Posterior cingulate gyrus (tissue), 11 donors: ENCODE measurements at regions not wholly inside any gene's neighbourhood (a gene's known extent, or its start where the extent isn't known, plus 50 kb on each side); places are given as distances from the start of the nearest gene placed in this dataset.

Experiments used
- DNase-seq, 10 donors: peaks; one replicate each; pipeline versions ENCODE4 v3.0.0 to v3.0.0-alpha.2; 2020 to 2021; ENCODE audit warnings: mixed read lengths in 3 of 10
- intact Hi-C: fragments of 100-400 bp; cut with DNase I; formaldehyde crosslinking; loops from one replicate; pipeline ENCODE4 v1.15.1; 2023

DNA sequence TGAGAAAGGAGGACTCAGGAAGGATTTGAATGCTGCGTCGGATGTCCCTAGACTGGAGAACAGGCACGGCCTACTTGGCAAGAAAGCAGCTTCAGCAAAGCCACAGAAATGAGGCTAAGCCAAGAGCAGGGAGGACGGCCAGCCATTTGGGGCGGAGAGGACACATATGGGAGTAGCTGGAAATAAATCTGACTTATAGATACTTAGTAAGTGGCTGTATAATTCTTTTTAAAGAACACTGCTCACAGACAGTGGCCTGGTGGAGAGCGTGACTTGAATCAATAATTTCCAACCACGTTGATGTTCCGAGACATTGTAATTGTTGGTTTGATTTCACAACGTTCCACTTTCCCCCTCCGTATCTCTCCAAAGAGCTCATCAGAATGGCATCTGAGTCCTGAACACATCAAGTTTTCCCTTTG lies 67.7 kb upstream of the JCAD start:
- peak in 1 of 10 donors; percentile 84 for DNase-seq
- intact Hi-C loops: no loop called here

DNA sequence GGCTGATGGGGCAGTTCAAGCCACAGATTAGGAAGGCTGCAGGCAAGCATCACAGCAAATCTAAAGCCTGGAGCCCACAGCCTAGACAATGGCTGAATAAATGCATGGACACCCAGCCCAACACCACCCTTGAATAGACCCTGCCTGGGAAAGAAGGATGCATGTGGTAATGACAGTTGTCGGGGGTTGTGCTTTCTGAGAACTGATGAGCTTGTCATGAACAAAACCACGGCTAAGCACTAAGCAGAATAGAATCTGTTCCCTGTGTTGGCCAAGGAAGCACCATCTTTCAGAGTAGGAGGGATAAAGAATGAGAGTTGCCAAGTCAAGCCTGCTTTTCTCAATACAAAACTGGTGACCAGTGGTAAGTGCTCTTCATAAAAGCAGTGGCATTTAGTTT lies 66.1 kb upstream of the JCAD start:
- no peak for DNase-seq
- intact Hi-C loops: no loop called here

DNA sequence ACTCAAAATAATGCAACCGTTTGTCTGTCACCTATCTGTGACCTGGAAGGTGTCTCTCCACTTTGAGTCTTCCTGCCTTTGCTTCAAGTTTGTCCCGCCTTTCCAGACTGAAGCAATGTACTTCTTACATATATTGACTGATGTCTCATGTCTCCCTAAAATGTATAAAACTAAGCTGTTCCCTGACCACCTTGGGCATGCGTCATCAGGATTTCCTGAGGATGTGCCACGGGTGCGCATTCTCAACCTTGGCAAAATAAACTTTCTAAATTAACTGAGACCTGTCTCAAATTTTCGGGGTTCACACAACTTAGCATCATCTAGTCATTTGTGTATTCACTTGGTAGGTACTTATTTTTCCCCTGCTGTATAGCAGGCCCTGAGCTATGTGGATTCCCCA lies 65.3 kb upstream of the JCAD start:
- no peak for DNase-seq
- intact Hi-C loops: no loop called here

DNA sequence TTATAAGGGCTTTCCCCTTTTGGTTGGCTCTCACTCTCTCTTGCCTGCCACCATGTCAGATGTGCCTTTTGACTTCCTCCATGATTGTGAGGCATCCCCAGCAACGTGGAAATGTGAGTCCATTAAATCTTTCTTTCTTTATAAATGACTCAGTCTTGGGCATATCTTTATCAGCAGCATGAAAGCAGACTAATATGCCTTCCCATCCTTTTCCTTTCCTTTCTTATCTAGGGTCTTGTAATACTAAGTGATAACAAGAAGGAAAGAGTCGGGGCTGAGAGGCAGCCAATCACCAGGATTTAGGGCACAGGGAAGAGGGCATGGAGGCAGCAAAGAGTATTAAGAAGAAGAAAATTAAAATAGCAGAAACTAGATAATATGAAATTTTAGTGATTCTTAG lies 62.0 kb upstream of the JCAD start:
- DNase-seq: no peak
- intact Hi-C loops: no loop called here

DNA sequence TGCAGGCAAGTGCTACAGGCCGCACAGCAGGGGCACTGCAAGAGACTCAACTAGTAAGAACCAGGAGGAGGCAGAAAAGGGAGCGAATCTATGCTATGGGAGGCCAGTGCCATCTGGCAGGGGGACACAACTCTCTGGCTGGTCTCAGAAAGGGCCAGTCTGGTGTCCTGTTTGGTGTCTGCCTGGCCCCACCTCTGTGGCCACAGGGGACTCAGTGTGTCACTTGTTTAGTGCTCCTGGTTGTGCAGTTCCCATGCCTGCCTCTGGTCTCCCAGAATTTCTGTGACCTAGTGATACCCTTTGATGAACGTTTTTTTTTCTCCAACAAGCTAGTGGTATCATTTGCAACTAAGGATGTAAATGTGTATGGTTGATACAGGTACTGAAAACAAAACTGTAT lies 59.2 kb upstream of the JCAD start:
- intact Hi-C loops: no loop called here
- no peak for DNase-seq

DNA sequence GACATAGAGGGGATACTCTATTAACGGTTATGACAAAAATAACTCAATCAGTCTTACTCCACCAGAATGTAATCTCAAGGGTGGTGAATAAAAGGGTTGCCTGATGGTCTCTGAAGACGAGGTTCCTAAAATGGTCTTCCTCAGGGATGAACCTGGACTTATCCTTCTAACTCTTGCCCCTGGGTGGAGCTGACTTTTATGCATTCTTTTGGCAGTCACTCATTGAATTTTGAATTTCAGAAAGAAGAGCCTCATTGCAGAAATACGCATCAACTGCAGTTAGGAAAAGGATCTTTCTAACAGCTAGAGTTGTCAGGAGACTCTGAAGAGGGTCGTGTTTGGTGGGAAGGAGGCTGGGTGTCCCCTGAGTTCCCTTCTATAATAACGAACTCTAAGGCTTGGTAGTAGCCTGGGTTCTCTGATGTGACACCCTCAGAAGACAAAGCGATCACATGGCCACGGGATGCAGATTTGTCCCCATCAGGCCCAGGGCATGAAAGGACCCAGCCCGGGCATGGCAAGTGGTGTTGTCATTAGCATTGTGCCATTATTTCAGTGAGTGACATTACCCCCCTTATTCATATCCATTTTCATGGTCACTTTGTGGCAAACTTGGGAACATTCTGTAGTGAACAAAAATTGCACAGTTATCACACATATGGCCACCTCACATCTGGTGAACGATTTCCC lies 58.6 kb upstream of the JCAD start:
- no peak for DNase-seq
- intact Hi-C loops: no loop called here

DNA sequence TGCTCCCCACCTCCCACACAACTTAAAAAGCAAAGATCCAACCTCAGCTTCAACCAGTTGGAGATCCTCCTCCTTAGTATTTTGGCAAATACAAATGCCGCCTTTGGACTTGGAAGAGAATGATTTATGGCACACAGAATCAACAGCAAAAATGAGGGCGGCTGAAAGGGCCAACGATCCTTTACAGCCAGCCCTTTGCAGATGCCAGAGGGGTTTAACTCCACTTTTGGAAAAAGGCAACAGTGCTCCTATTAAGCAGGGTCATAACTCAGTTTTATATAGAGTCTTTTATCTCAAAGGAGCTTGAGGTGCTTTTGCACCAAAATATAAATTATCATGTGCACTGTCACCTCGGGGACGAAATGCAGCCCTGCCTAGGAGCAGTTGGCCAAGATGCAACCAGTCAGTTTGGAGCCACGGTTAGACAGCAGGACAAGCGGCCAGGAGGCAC lies 56.7 kb upstream of the JCAD start:
- intact Hi-C loops: no loop called here
- no peak for DNase-seq

DNA sequence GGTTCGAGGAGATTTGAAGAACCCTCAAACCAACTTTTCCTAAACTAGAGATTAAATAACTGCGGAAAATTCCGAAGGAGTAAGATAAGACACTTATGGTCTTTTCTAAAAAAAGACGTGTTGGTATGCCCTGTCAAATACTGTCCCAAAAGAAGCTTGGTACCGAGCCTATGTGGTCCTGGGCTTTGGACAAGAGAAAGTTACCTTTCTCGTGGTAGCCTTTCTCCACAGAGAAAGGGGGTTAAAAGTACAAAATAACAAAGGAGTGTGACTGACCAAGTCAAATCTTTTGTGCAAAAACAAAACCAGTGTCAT lies 56.2 kb upstream of the JCAD start:
- no peak for DNase-seq
- intact Hi-C loops: no loop called here

DNA sequence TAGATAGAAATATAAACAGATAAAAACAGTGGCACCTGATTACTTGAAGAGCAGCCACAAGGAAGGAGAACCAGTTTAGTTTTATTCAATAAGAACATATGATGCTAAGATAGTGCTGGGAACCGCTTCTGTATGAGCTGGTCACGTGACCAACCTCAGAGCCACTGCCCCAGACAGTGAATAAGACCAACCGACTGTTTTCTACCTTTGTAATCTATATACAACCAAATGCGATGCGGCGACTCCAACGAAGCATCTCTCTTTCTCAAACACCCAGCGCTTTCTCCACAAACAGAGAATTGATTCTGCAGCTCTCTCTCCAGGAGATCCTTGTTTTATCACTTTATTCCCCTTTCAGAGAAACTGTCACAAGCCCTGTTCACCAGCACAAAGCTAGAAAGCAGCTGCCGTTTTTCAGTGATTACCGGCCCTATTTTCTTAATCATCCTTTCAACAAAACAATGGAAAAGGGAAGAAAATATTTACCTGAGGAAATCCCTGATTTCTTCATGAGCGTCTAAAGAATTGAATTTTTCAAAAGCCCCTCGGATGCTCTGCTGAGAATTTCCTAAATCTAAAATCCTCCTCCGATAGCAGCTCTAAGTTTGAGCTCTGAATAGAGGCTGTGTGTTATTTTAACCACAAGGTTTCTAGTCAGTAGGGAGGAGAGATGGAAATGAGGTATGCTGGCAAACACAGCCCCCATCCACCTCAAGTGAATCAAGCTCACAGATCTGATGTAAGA lies 55.7 kb upstream of the JCAD start:
- DNase-seq: peak in 3 of 10 donors; percentile 10 to 18 (median 12)
- intact Hi-C loops: no loop called here

DNA sequence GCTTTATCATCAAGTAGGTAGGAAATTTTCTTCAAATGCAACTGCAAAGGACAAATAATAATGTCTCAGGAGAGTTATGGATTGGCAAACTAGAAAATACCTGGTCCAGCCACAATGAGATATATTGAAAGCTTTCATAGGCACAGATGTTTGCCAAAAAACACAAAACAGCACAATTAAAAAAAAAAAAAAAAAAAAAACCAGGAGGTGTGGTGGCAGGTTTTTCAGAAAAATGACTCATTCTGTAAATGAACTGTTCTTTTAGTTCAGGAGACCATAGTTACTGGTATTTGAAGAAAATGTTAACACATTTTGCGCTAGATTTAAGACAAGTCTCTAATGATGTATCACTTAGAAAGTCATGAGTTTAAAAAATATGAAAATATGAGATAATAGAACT lies 55.0 kb upstream of the JCAD start:
- intact Hi-C loops: no loop called here
- no peak for DNase-seq

DNA sequence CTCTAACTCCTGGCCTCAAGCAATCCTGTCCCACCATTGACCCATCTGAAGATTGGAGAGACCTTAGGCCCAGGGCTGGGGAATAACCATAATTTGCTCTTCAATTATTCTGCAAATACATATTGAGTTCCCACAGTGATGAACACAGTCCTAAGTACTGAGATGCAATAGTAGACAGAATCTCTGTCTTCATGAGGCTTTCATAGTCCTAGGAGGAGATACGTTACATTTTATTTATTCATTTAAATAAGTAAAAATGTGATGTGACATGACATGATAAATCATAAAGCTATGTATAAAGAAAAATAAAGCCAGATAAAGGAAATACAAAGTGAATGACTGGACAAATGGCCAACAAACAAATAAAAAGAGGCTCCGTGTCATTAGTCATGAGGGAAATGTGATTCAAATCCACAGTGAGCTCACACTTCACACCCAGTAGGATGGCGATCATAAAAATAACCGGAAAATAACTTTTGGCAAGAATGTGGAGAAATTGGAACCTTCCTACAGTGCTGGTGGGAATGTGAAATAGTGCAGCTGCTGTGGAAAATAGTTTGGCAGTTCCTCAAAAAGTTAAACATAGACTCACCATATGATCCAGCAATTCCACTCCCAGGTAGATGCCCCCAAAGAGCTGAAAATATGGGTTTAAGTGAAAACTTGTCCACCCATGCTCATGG lies 52.1 kb upstream of the JCAD start:
- DNase-seq: no peak
- intact Hi-C loops: no loop called here
